Body of pancreas (tissue), 4 donors: ENCODE measurements at regions not wholly inside any gene's neighbourhood (a gene's known extent, or its start where the extent isn't known, plus 50 kb on each side); places are given as distances from the start of the nearest gene placed in this dataset.
A peak's percentile ranks its signal among the peaks of the same experiment; 100 is the strongest.

Experiments used
- ATAC-seq: fragments of 150-250 bp; one replicate; pipeline ENCODE4 v1.9.1; 2016
- DNase-seq, 4 donors: peaks; one replicate each; pipeline ENCODE4 v3.0.0-alpha.2; 2019
- H3K27ac ChIP-seq, 4 donors: fragments of 200-600 bp; sonication (generic); 1 replicate in 3 of 4; 2 replicates in 1 of 4; pipeline versions ENCODE4 v1.5.1 to v1.6.1; 2016 to 2019; ENCODE audit warnings: mild to moderate bottlenecking in 1 of 4, mixed read lengths in 1 of 4, moderate library complexity in 1 of 4
- H3K27me3 ChIP-seq, 2 donors: fragments of 200-600 bp; sonication (generic); one replicate each; pipeline ENCODE4 v1.6.0; 2016; ENCODE audit warnings: mild to moderate bottlenecking in 1 of 2
- H3K36me3 ChIP-seq, 2 donors: fragments of 200-600 bp; sonication (generic); replicated peaks in 1 of 2; 2 replicates each; pipeline ENCODE4 v1.5.1; 2016; ENCODE audit warnings: low read depth in 2 of 2; ENCODE audit not compliant: insufficient read depth in 1 of 2
- H3K4me1 ChIP-seq: fragments of 200-600 bp; sonication (generic); one replicate; pipeline ENCODE4 v1.6.0; 2016
- H3K4me3 ChIP-seq, 2 donors: fragments of 200-600 bp; sonication (generic); 1 replicate in 1 of 2; 2 replicates in 1 of 2; pipeline ENCODE4 v1.5.1; 2016 to 2019
- H3K9me3 ChIP-seq, 3 donors: fragments of 200-600 bp; sonication (generic); 1 replicate in 2 of 3; 2 replicates in 1 of 3; pipeline ENCODE4 v1.5.1; 2016
- CTCF ChIP-seq, 7 experiments: fragments of 450-650 bp in 4 of 7; fragments of 200-600 bp in 3 of 7; sonication (generic) in 3 of 7; IDR thresholded peaks; one replicate each; pipeline ENCODE4 v1.5.1; 2016 to 2019; ENCODE audit warnings: antibody characterized with exemption in 7 of 7
- POLR2A ChIP-seq, 3 donors: fragments of 450-650 bp; IDR thresholded peaks; one replicate each; pipeline ENCODE4 v1.6.1; 2016; ENCODE audit warnings: antibody characterized with exemption in 3 of 3, mild to moderate bottlenecking in 2 of 3
- WGBS, 2 donors: methylation state at CpG; one replicate each; pipeline ENCODE4 v1.1.5; 2017; 5-methylcytosine and 5-hydroxymethylcytosine counted together
- intact Hi-C: fragments of 100-400 bp; cut with DNase I; formaldehyde crosslinking; loops from one replicate; pipeline ENCODE4 v1.15.1; 2023

- WGBS, 2 donors, result 33 to 45% methylated on average over 6 of the region's 6 CpGs
- Histone ChIP-seq H3K4me3 (no peak overlapping the region), H3K9me3 (no peaks in the 10 kb centered on the region), H3K36me3 (no peaks in the 10 kb centered on the region), H3K27ac (peak overlapping the region in 3 of 4 donors; percentile 39 to 68 (median 51)), H3K27me3 (no peaks in the 10 kb centered on the region), H3K4me1 (peaks cover 21% of the 10 kb centered on the region)
- no peak for ATAC-seq
- TF ChIP-seq POLR2A (IDR thresholded peaks at IDR 0.05) (no peak), CTCF (IDR thresholded peaks at IDR 0.05) (no peak)
- intact Hi-C loops, result no loop called here
- DNase-seq, result no peak
Observed at GRCh38 chr4:71261001-71261400, 77.8 kb upstream of the SLC4A4 start.

GRCh38 chr4:71261633-71262121 lies 77.1 kb upstream of the SLC4A4 start:
- TF ChIP-seq CTCF (IDR thresholded peaks at IDR 0.05), result no peak
- no peak for TF ChIP-seq POLR2A (IDR thresholded peaks at IDR 0.05)
- no peak overlapping the region for H3K4me3 ChIP-seq
- no peaks in the 10 kb centered on the region for H3K36me3 ChIP-seq
- no peaks in the 10 kb centered on the region for H3K9me3 ChIP-seq
- no peak for DNase-seq
- no peak for ATAC-seq
- peaks cover 23% of the 10 kb centered on the region for H3K4me1 ChIP-seq
- intact Hi-C loops, result no loop called here
- 33 to 40% methylated on average over 3 of the region's 3 CpGs for WGBS, 2 donors
- H3K27me3 ChIP-seq, result no peaks in the 10 kb centered on the region
- peak overlapping the region in 3 of 4 donors; percentile 11 to 68 (median 51) for H3K27ac ChIP-seq

- H3K36me3 ChIP-seq, result no peaks in the 10 kb centered on the region
- intact Hi-C loops, result no loop called here
- TF ChIP-seq CTCF (IDR thresholded peaks at IDR 0.05), result no peak
- TF ChIP-seq POLR2A (IDR thresholded peaks at IDR 0.05), result no peak
- H3K4me3 ChIP-seq, result no peak overlapping the region
- H3K27ac ChIP-seq, result peak overlapping the region in 3 of 4 donors; percentile 11 to 68 (median 51)
- WGBS, 2 donors, result 61 to 69% methylated on average over 3 of the region's 3 CpGs
- no peaks in the 10 kb centered on the region for H3K9me3 ChIP-seq
- H3K27me3 ChIP-seq, result no peaks in the 10 kb centered on the region
- peaks cover 27% of the 10 kb centered on the region for H3K4me1 ChIP-seq
- DNase-seq, result no peak
- no peak for ATAC-seq
Observed at GRCh38 chr4:71262161-71262560, 76.7 kb upstream of the SLC4A4 start.

GRCh38 chr4:71266090-71266794 lies 72.6 kb upstream of the SLC4A4 start:
- Histone ChIP-seq H3K36me3 (no peaks in the 10 kb centered on the region), H3K4me1 (peaks cover 14% of the 10 kb centered on the region), H3K9me3 (no peaks in the 10 kb centered on the region), H3K4me3 (no peak overlapping the region), H3K27me3 (no peaks in the 10 kb centered on the region), H3K27ac (peak overlapping the region in 3 of 4 donors; percentile 1 to 26 (median 8))
- ATAC-seq, result no peak
- 56 to 57% methylated on average over 5 of the region's 5 CpGs for WGBS, 2 donors
- no peak for DNase-seq
- TF ChIP-seq POLR2A (IDR thresholded peaks at IDR 0.05) (no peak), CTCF (IDR thresholded peaks at IDR 0.05) (no peak)
- intact Hi-C loops, result no loop called here

- WGBS, 2 donors, result 44 to 50% methylated on average over 1 of the region's 1 CpG
- TF ChIP-seq CTCF (IDR thresholded peaks at IDR 0.05) (no peak), POLR2A (IDR thresholded peaks at IDR 0.05) (no peak)
- intact Hi-C loops, result no loop called here
Observed at GRCh38 chr4:71267244-71267643, 71.6 kb upstream of the SLC4A4 start.

More at GRCh38 chr4:71267244-71267643, 71.6 kb upstream of the SLC4A4 start:
- H3K36me3 ChIP-seq, result no peaks in the 10 kb centered on the region
- no peaks in the 10 kb centered on the region for H3K27me3 ChIP-seq
- ATAC-seq (no peak), DNase-seq (no peak)
- peaks cover 13% of the 10 kb centered on the region for H3K4me1 ChIP-seq
- peak overlapping the region in 3 of 4 donors; percentile 1 to 26 (median 8) for H3K27ac ChIP-seq
- H3K9me3 ChIP-seq, result no peaks in the 10 kb centered on the region
- no peak overlapping the region for H3K4me3 ChIP-seq
